Activated T-cell treated with anti-CD3 and anti-CD28 coated beads, Interleukin-2, amount 50 U/mL, for 1 hour (primary cell): ENCODE measurements at regions not wholly inside any gene's neighbourhood (a gene's known extent, or its start where the extent isn't known, plus 50 kb on each side); places are given as distances from the start of the nearest gene placed in this dataset.
"Not testable (repeated sequence)": the region's sequence is repeated elsewhere in the genome, so short reads cannot be mapped to it uniquely, and the experiment has no call there.

Experiments used
- DNase-seq: peaks from one replicate; pipeline ENCODE4 v3.0.0-alpha.2; 2020

DNA sequence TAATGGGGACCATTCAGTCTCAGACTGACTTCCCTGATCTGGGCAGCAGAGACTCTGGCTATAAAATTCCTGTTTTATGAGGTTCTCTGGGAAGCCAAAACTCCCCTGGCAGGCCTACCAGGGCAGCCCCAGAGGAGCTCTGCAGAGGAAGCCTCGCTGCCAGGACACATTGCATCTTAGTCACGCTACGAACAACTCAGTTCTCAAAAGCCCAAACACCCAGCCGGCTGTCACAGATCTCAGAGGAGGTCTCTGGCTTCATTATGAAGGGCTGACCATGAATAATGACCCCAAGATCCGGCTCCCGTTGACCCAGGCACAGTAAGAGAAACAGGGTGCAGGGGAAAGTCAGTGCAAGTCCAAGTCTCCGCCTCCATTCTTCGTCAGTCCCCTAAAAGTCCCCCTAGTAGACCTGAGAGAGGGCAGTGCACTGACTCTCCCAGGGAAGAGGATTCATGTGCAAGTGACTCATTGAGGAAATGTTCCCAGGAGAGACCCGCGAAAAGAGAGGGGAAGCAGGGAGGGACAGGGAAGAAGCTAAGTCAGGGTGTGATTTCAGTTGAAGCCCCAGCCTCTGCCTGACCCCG lies 212.3 kb downstream of the CYP26B1 start:
- no peak for DNase-seq

GRCh38 chr2:71934595-71935261 lies 212.9 kb downstream of the CYP26B1 start:
- no peak for DNase-seq

GRCh38 chr2:71934320-71934593 lies 213.4 kb downstream of the CYP26B1 start:
- no peak for DNase-seq

DNA sequence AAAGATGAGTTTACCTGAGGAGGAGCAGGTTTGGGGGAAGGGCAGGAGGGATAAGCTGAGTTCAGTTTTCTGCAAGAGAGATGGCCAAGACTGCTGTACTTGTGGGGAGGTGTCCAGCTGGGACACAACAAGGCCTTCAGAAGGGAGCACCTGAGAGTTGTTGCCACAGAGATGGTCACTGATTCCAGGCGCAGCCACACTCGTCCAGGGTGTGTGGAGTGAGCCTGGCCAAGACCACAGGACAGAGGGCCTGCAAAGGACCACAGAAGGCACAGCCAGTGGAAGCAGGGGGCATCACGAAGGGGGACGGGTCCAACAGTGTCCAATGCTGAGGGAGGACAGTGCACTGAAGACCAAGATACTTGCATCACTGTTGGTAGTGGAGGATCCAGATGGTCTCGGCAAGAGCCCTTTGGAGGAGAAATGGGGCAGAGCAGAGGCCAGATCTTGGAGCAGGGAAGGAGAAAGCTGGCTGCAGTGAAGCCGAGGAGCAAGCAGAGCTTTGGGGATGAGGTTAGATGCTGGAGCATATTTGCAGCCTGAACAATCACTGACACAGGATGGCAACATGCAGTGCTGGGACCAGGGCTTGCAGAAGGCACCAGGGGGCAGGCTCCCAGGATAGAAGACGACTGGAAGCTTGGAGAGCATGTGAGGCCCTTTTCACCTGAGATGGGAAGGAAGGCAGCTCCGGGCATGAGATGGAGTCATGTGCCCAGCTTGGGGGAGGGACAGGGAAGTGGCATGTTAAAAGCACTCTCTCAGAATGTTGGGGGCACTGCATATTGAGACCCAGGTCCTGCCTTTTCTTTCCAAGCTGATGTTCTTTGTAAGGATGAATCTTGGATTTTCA lies 214.0 kb downstream of the CYP26B1 start:
- no peak for DNase-seq

DNA sequence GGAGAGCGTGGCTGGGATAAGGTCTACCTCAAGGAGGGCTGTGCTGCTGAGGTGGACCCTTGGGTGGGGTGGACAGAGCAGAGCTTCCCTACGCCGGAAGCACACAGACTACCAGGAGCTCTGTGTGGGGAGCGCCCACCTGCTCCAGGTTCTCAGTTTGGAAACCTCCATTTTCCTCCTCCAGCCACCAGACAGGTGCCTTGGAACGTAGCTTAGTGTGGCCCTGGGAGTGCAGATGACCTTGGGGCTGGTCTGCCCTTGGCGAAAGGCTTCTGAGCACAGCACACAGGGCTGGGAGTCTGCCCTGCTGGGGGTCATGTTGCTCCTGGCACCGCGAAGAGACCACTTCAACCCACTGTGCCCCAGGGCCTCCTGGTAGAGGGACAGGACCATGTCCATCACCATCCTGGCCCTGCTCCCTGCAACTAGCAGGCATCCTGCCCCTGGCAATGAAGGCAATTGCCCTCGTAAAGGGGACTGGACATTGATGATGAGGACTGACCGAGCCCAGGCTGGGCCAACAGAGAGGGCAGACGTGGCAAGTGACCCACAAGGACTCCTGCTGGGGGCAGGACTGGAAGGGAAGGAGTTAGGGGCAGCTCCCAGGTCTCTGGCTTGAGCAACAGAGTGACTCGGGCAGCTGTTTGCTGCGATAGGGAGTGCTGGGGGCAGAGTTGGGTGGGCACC lies 214.7 kb downstream of the CYP26B1 start:
- no peak for DNase-seq

GRCh38 chr2:71932037-71932779 lies 215.5 kb downstream of the CYP26B1 start:
- no peak for DNase-seq

- DNase-seq: no peak
Measured at GRCh38 chr2:71930049-71930681, 217.5 kb downstream of the CYP26B1 start.

DNA sequence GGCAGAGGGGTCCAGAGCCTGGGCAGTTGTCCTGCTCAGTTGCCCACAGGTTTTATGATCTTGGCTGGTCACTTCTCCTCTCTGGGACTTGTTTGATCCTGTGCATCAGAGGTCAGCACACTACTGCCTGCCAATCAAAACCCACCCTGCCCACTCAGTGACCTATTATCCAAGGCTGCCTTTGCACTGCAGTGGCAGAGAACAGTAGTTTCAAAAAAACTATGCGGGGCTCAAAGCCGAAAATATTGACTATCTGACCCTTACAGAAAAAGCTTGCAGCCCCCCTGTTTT lies 218.2 kb downstream of the CYP26B1 start:
- no peak for DNase-seq

- no peak for DNase-seq
Measured at GRCh38 chr2:71928734-71929481, 218.8 kb downstream of the CYP26B1 start.

DNA sequence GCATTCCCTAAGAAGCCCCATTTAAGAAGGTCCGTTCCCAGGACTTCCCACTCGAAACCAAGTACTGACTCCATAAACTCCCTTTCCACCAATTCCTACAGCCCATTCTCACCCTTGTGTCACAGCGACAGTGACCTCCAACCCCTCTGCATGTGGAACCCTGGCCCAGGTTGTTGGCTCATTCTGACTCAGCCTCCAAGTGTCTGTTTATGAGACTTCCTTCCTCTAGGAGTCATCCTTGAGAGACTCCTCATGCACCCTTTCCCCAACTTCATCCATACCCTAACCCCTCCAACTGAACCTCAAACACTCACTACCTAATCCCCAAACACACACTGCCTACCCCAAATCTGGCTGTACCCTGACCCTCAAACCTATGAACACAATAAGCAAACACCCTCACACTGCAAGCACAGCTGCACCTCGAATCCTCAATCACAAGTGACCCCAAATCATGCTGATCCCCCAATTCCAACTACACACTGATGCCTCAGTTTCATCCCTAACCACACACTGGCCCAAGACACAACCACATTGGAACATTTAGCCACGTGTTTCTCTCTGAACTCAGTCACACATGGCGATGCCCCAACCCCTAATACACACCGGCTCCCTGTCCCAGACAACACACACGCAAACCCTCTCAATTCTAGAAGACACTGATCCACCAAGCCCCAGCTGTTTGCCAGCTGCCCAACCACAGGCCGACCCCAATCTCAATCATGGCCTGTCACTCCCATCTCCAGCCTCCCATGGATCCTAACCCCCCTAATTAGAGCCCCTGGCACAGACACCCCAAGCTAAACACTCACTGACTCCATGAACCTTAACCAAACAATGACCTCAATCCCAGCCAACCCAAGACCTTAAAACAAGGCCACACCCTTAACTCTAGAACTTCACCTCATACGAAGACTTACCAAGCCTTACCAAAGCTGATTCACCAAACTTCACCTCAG lies 219.6 kb downstream of the CYP26B1 start:
- DNase-seq: no peak

GRCh38 chr2:71926876-71927756 lies 220.5 kb downstream of the CYP26B1 start:
- DNase-seq: no peak

DNA sequence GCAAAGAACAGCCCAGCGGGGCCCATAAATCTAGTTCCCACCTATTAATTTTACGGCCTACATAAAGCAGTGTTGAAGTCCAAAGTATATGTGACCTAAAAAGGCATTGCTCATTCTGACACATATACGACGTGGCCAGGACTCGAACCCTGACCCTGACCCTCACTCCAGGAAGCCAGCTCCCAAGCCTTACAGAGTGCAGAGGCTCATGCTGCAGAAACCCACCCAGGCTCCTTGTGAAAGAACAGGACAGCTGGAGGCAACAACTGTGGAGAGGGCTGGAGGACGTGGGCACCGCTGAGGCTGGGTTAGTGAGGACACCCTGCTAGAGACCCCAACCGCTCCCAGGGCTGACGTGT lies 221.6 kb downstream of the CYP26B1 start:
- DNase-seq: no peak

GRCh38 chr2:71925268-71926088 lies 222.2 kb downstream of the CYP26B1 start:
- DNase-seq: no peak

GRCh38 chr2:71923887-71924533 lies 223.7 kb downstream of the CYP26B1 start:
- DNase-seq: peak; percentile 38

GRCh38 chr2:71923143-71923525 lies 224.5 kb downstream of the CYP26B1 start:
- no peak for DNase-seq

DNA sequence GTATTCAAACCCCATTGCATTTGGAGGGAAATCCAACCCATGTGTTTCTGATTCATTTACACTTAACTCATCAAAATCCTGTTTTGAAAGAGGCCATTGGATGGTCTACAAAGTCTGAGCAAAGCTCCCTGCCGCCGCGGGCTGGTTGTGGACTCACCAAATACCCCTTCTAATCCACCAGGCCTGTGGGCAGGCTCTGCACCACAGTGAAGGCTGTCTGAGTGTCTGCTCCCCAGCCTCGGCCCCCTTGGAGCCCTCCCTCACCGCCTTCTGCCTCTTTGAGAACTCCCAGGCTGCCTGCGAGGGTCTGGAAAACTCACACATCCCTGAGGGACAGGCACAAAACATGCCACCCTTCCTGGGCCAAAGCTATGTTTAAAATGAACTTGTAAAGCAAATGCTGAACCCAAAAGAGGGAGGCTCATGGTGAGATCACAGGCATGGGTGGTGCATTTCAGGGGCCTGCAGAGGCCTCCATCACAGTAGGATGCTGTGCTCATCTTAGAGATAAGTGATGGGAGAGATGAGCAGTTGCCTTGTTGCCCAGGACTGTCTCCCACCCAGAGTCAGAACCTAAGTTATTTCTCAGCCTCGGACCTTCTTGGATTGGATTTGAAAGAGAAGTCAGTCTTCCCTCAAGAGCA lies 225.0 kb downstream of the CYP26B1 start:
- no peak for DNase-seq

- no peak for DNase-seq
Measured at GRCh38 chr2:71922091-71922490, 225.6 kb downstream of the CYP26B1 start.

DNA sequence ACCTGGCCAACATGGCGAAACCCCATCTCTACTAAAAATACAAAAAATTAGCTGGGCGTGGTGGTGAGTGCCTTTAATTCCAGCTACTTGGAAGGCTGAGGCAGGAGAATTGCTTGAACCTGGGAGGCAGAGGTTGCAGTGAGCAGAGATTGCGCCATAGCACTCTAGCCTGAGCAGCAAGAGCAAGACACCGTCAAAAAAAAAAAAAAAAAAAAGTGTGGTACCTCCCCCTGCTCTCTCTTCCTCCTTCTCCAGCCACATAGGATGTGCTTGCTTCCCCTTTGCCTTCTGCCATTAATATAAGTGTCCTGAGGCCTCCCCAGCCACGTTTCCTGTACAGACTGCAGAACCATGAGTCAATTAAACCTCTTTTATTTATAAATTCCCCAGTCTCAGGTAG lies 226.8 kb downstream of the CYP26B1 start:
- DNase-seq: not testable (repeated sequence)
